GM12872 (cell line): ENCODE measurements at regions not wholly inside any gene's neighbourhood (a gene's known extent, or its start where the extent isn't known, plus 50 kb on each side); places are given as distances from the start of the nearest gene placed in this dataset.

Source experiments
- TF ChIP-seq, protein P1 (sequence below): IDR thresholded peaks from 3 replicates; pipeline ENCODE4 v1.5.1; 2011; ENCODE audit warnings: low read depth, mild to moderate bottlenecking, low read length, moderate library complexity; ENCODE audit not compliant: insufficient read depth

DNA sequence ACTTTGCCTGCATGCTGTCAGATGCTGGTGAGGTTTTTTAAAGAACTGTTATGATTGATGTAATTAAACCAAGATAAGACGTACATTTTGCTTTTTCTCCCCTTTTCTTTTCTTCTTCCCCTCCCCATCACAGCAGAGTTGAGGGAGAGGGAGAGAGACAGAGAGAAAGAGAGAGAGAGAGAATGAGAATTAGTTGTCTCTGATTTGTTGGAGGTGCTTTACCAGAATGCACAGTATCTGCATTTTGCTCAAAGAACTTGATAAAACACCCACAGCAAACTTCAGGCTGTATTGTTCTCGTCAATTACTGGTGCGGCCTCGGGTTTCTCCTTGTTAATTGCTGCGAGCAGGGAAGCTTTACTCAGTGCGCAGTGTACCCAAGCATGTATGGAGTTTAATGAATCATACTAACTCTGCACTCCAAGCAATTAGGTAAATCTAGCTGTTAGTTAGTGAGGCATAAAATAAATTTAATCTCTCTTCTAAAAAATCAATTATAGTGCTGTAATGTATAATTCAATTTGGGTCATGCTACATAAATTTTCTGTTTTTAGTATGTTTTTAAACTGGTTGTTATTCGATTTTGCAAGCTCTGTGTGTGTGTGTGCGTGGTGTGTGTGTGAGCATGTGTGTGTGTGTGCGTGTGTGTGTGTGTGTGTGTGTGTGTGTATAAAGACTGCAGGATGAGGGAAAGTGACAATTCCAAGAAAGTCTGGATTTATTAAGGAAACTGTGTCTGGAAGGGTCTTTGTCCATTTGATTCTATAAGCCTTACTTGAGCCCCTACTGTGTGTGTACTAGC is 273.4 kb downstream of the TLE3 start:
- TF ChIP-seq, protein P1, sequence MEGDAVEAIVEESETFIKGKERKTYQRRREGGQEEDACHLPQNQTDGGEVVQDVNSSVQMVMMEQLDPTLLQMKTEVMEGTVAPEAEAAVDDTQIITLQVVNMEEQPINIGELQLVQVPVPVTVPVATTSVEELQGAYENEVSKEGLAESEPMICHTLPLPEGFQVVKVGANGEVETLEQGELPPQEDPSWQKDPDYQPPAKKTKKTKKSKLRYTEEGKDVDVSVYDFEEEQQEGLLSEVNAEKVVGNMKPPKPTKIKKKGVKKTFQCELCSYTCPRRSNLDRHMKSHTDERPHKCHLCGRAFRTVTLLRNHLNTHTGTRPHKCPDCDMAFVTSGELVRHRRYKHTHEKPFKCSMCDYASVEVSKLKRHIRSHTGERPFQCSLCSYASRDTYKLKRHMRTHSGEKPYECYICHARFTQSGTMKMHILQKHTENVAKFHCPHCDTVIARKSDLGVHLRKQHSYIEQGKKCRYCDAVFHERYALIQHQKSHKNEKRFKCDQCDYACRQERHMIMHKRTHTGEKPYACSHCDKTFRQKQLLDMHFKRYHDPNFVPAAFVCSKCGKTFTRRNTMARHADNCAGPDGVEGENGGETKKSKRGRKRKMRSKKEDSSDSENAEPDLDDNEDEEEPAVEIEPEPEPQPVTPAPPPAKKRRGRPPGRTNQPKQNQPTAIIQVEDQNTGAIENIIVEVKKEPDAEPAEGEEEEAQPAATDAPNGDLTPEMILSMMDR, result no peak

DNA sequence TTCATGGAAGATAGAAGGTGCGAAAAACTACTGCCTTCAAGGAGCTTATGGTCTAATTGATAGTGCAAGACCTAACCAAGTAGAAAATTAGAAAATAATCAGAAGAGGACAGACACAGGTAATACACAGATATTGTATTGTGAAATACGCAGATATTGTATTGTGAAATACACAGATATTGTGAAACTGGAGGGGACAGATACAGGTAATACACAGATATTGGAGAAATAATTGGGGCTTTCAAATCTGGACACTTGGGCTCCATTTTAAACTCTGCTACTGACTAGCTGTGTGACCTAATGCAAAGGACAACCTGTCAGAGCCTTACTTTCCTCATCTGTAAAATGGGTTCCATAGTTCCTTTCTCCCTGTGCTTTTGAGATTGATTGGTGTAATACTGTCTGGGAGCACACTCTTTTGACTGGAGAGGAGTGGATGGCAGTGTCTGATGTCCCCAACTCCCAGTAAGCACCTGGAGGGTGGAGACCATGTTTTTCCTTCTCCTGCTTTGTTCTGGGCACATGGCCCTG is 272.8 kb downstream of the TLE3 start:
- TF ChIP-seq, protein P1, result no peak

DNA sequence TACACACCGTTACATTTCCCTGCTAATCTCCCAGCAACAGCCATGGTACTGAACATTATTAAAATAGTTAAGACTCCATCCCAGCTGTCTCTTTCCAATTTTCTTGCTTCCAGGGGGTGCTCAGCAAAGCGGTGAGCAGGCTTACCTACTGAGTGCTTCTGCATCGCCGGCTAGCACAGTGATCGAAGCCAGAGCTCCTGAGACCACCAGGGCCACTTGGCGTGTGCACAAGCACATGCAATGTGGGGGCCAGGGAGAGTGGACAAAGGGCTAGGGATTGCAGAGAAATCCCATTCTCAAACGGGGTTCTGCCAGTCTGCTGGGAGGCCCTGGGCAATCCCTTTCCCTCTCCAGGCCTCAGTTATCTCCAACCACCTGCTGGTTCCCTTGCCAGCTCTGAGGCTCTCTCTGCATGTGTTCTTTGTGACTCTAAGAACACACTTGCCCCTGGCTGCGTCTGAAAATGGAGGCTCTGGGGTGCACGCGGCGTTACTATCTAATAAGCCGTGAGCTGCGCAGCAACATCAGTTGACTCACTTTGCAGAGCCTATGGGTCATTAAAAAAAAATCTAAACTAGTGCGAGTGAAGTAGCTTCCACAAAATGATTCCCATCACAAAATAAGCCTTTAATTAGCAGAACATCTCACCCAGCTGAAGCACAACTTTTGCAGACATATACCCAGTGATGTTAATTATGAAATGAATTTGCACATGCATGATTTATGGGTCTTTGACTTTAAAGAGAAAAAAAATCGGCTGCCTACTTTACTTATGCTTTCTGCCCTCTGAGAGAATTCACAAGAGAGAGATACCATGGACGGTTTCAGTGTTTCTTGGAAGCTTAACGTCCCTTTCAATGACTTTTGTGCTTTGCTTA is 271.5 kb downstream of the TLE3 start:
- TF ChIP-seq, protein P1, result no peak

DNA sequence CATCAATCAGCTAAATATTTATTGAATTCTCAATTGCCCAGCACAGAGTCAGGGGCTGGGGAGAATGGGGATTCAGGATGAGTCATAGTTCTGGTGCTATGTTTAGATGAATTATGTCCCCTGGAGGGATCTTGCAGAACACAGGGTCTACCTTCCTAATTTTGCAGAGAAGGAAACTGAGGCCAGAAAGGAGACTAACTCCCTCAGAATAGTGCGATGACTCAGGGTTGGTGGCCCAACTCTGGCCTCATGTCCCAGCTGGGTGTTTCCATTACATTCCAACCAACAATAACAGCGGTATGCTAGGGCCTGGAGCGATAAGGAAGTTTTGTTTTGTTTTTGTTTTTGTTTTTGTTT is 270.9 kb downstream of the TLE3 start:
- TF ChIP-seq, protein P1, result no peak

DNA sequence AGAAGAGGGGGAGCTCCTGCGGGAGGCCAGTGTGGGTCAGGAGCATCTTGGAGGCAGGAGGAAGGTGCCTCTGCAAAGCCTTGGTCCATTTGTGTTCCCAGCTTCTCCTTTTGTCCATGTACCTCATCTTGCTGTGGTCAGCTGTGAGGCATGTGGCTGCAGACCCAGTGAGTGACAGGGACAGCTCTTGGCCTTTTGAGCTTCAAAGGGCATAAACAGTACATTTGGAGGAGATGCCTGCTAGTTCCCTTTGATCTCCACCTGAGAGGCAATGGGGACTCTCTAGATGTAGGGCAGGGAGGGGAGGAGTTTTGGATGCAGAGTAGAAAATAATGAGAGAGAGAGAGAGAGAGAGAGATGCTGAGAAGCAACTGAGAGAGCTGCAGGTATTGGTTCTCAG is 270.0 kb downstream of the TLE3 start:
- TF ChIP-seq, protein P1, result no peak

GRCh38 chr15:69828181-69828828 is 269.4 kb downstream of the TLE3 start:
- TF ChIP-seq, protein P1, result no peak

DNA sequence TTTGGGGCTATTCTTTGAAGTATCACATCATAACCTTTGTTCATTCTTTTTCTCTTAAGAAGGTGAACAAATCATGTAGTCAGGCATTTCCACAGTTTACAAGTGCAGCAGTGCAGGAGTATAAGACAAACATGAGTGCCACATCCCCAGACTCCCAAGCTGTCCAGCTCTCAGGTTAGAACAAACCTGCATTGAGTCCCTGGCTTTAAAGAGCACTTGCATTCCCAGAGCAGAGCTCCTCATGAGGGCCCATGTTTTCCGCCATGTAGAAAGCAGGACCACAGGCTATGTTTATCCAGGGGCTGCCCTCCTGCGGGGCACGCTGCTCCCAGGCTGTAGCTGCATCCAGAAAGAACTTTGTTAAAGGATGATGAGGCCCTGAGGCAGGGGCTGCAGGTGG is 267.7 kb downstream of the TLE3 start:
- TF ChIP-seq, protein P1, result no peak
